HCT116 (cell line): ENCODE measurements at regions not wholly inside any gene's neighbourhood (a gene's known extent, or its start where the extent isn't known, plus 50 kb on each side); places are given as distances from the start of the nearest gene placed in this dataset.

Experiments used
- ATAC-seq: fragments of 200-7000 bp; cut with Tn5 transposase; 2 replicates; pipeline ENCODE4 v1.9.1; 2020; ENCODE audit warnings: mild to moderate bottlenecking, moderate library complexity
- BruUV-seq: library from RNA; stranded (reverse); fragments of 400-500 nt; replicated peaks from 2 replicates; lab custom pipeline; 2021; lab: Mats Ljungman, UMichigan
- CTCF ChIA-PET: fragments of 300-600 bp; sonication (Branson Sonifier 250); formaldehyde crosslinking; loops from one replicate; lab custom pipeline; 2021; ENCODE audit warnings: antibody characterized with exemption; lab: Charles Lee
- POLR2A ChIA-PET: fragments of 300-600, 350-600 bp; sonication (Branson Sonifier 250); formaldehyde crosslinking; loops from one replicate; lab custom pipeline; 2021; ENCODE audit warnings: antibody characterized with exemption; lab: Charles Lee
- RAD21 ChIA-PET, 2 experiments: fragments of 300-600 bp; sonication (Branson Sonifier 250); formaldehyde crosslinking; loops; one replicate each; lab custom pipeline; 2023; ENCODE audit warnings: low total read pairs in 2 of 2; ENCODE audit not compliant: uncharacterized antibody in 2 of 2, unreplicated experiment in 2 of 2, low non-redundant PET in 1 of 2; lab: Charles Lee
- DNase-seq: peaks from one replicate; pipeline ENCODE4 v3.0.0-alpha.2; 2010; ENCODE audit warnings: low read depth, low spot score
- H2AFZ ChIP-seq: fragments of 200-600 bp; shearing (Covaris generic), sonication (generic); 2 replicates; pipeline ENCODE4 v1.6.1; 2017; ENCODE audit warnings: low read depth, mixed run types, mixed read lengths, antibody characterized with exemption, low read length; ENCODE audit not compliant: poor library complexity, severe bottlenecking
- H3K27ac ChIP-seq: 2 replicates; pipeline ENCODE4 v1.5.1; 2012; ENCODE audit warnings: low read depth, low read length
- H3K27me3 ChIP-seq: fragments of 200-600 bp; sonication (generic); 2 replicates; pipeline ENCODE4 v1.6.1; 2016; ENCODE audit warnings: mixed run types, low read length, mixed read lengths; ENCODE audit not compliant: insufficient read depth
- H3K36me3 ChIP-seq, 2 experiments: fragments of 200-500 bp in 1 of 2; fragments of 200-600 bp in 1 of 2; sonication (Bioruptor generic) in 1 of 2; sonication (generic) in 1 of 2; 2 replicates each; pipeline versions ENCODE4 v1.5.1 to v1.6.1; 2014 to 2016; ENCODE audit warnings: low read length in 2 of 2, inconsistent platforms in 1 of 2, mixed read lengths in 1 of 2, mixed run types in 1 of 2; ENCODE audit not compliant: insufficient read depth in 2 of 2, control insufficient read depth in 1 of 2
- H3K4me1 ChIP-seq, 2 experiments: fragments of 200-600 bp in 1 of 2; sonication (generic) in 1 of 2; 2 replicates each; pipeline versions ENCODE4 v1.5.1 to v1.6.1; 2012 to 2017; ENCODE audit warnings: low read length in 2 of 2, inconsistent platforms in 1 of 2, mild to moderate bottlenecking in 1 of 2, mixed read lengths in 1 of 2, mixed run types in 1 of 2, moderate library complexity in 1 of 2; ENCODE audit not compliant: insufficient read depth in 2 of 2, control insufficient read depth in 1 of 2
- H3K4me2 ChIP-seq: fragments of 200-600 bp; sonication (generic); 2 replicates; pipeline ENCODE4 v1.6.1; 2017; ENCODE audit warnings: mixed run types, low read length, mixed read lengths
- H3K4me3 ChIP-seq, 2 experiments: fragments of 200-600 bp in 1 of 2; sonication (generic) in 1 of 2; replicated peaks in 1 of 2; 2 replicates each; pipeline ENCODE4 v1.5.1; 2011 to 2016; ENCODE audit warnings: low read length in 2 of 2, control low read depth in 1 of 2, low read depth in 1 of 2, mild to moderate bottlenecking in 1 of 2, mixed read lengths in 1 of 2, mixed run types in 1 of 2
- H3K79me2 ChIP-seq: fragments of 200-600 bp; sonication (generic); 2 replicates; pipeline ENCODE4 v1.6.1; 2017; ENCODE audit warnings: mild to moderate bottlenecking, mixed run types, low read length, moderate library complexity, mixed read lengths; ENCODE audit not compliant: insufficient read depth
- H3K9ac ChIP-seq: fragments of 200-600 bp; sonication (generic); 2 replicates; pipeline ENCODE4 v1.6.1; 2016; ENCODE audit warnings: low read length, mixed read lengths
- H3K9me2 ChIP-seq: fragments of 200-600 bp; sonication (generic), shearing (Covaris generic); 2 replicates; pipeline ENCODE4 v1.6.1; 2017; ENCODE audit warnings: mixed run types, mild to moderate bottlenecking, moderate library complexity; ENCODE audit not compliant: insufficient read depth
- H3K9me3 ChIP-seq, 2 experiments: fragments of 200-500 bp in 1 of 2; fragments of 200-600 bp in 1 of 2; sonication (Bioruptor generic) in 1 of 2; sonication (generic) in 1 of 2; 2 replicates each; pipeline ENCODE4 v1.6.1; 2014 to 2017; ENCODE audit warnings: low read length in 2 of 2, mixed read lengths in 2 of 2, inconsistent platforms in 1 of 2, low read depth in 1 of 2, mild to moderate bottlenecking in 1 of 2, mixed run types in 1 of 2, moderate library complexity in 1 of 2; ENCODE audit not compliant: control insufficient read depth in 1 of 2, insufficient read depth in 1 of 2
- H4K20me1 ChIP-seq: fragments of 200-600 bp; sonication (generic), shearing (Covaris generic); 2 replicates; pipeline ENCODE4 v1.6.1; 2017; ENCODE audit warnings: mixed run types, mild to moderate bottlenecking, moderate library complexity; ENCODE audit not compliant: insufficient read depth
- CEBPB ChIP-seq: IDR thresholded peaks from 2 replicates; pipeline ENCODE4 v1.6.1; 2012; ENCODE audit warnings: low read depth
- ELF1 ChIP-seq: IDR thresholded peaks from 2 replicates; pipeline ENCODE4 v1.6.1; 2012; ENCODE audit warnings: low read depth, borderline replicate concordance
- EZH2 ChIP-seq: fragments of 200-600 bp; sonication (generic); IDR thresholded peaks from 2 replicates; pipeline ENCODE4 v1.6.1; 2017; ENCODE audit warnings: antibody characterized with exemption, mixed run types
- POLR2AphosphoS5 ChIP-seq: IDR thresholded peaks from 2 replicates; pipeline ENCODE4 v1.6.1; 2011; ENCODE audit warnings: mild to moderate bottlenecking, low read depth, low read length, moderate library complexity
- RAD21 ChIP-seq: IDR thresholded peaks from 2 replicates; pipeline ENCODE4 v1.6.1; 2012; ENCODE audit warnings: low read depth, mild to moderate bottlenecking
- SIN3A ChIP-seq: IDR thresholded peaks from 2 replicates; pipeline ENCODE4 v1.6.1; 2012; ENCODE audit warnings: low read depth
- SRF ChIP-seq: IDR thresholded peaks from 2 replicates; pipeline ENCODE4 v1.6.1; 2012; ENCODE audit warnings: low read depth
- TCF7L2 ChIP-seq: IDR thresholded peaks from 2 replicates; pipeline ENCODE4 v1.7.0; 2011; ENCODE audit warnings: borderline replicate concordance, inconsistent platforms; ENCODE audit not compliant: insufficient read depth, insufficient read length; ENCODE audit errors: extremely low read depth
- YY1 ChIP-seq: IDR thresholded peaks from 2 replicates; pipeline ENCODE4 v1.6.1; 2011; ENCODE audit warnings: low read length, low read depth, moderate library complexity, mild to moderate bottlenecking; ENCODE audit not compliant: insufficient replicate concordance; ENCODE audit errors: extremely low read depth
- intact Hi-C: fragments of 100-400 bp; cut with micrococcal nuclease; formaldehyde crosslinking; loops from 2 replicates; pipeline ENCODE4 v1.10.0; 2022
- TF ChIP-seq, protein P1 (sequence below): IDR thresholded peaks from 2 replicates; pipeline ENCODE4 v1.6.1; 2012; ENCODE audit warnings: low read depth

DNA sequence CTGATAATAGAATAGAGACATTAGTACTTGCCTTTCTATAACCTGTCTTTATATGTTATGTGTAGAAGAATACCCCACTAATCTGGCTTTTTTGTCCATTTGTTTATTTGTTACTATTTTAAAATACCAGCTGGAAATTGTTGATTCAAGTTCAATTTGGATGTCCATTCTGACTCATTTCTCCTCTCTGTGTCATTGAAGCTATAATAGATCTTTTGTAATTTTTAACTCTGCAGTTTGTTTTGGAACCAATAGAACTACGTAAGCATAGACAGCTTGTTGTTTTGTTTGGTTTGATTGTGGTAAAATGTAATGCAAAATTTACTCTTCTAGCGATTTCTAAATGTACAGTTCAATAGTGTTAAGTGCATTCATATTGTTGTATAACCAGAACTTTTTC lies 390.4 kb downstream of the ZIC1 start:
- CTCF ChIA-PET, result no interaction called here
- TF ChIP-seq TCF7L2, result no peak
- TF ChIP-seq POLR2AphosphoS5, result no peak
- TF ChIP-seq SRF, result no peak
- no peak for TF ChIP-seq CEBPB
- TF ChIP-seq SIN3A, result no peak
- intact Hi-C loops, result no loop called here
- no peaks in the 10 kb centered on the region for H3K9me3 ChIP-seq
- no peaks in the 10 kb centered on the region for H3K4me1 ChIP-seq
- H3K4me3 ChIP-seq, result no peak overlapping the region
- RAD21 ChIA-PET, result no interaction called here
- no peaks in the 10 kb centered on the region for H3K79me2 ChIP-seq
- H3K9ac ChIP-seq, result no peak overlapping the region
- no TSS peak for BruUV-seq
- no peaks in the 10 kb centered on the region for H3K27me3 ChIP-seq
- DNase-seq, result no peak
- no peak overlapping the region for H2AFZ ChIP-seq
- H3K36me3 ChIP-seq, result no peaks in the 10 kb centered on the region
- H3K27ac ChIP-seq, result no peak overlapping the region
- H4K20me1 ChIP-seq, result no peaks in the 10 kb centered on the region
- POLR2A ChIA-PET, result no interaction called here
- ATAC-seq, result no peak
- no peak overlapping the region for H3K4me2 ChIP-seq
- H3K9me2 ChIP-seq, result no peaks in the 10 kb centered on the region

DNA sequence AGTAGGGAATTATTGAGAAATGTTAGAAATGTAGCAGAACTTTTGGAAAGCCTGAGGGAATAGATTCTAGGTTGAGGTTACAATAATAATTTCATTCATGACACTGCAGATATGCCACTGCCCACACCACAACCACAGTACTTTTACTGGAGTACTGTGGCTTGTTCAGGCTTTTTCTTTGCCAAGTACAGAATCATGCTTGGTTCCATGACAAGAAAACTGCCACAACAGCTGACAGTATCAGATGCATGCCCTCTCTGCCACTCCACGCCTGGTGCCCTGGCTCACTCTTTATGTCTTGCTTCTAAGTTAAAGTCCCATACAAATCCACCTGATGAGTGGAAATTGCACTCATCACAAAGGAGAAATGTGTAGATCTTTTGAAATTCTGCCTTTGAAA lies 398.6 kb downstream of the ZIC1 start:
- ChIA-PET RAD21 (no interaction called here), CTCF (no interaction called here), POLR2A (no interaction called here)
- no peaks in the 10 kb centered on the region for H3K9me3 ChIP-seq
- H3K27ac ChIP-seq, result no peak overlapping the region
- DNase-seq (no peak), ATAC-seq (no peak)
- no peak overlapping the region for H3K4me2 ChIP-seq
- H3K36me3 ChIP-seq, result no peaks in the 10 kb centered on the region
- no peak overlapping the region for H3K4me3 ChIP-seq
- H3K9me2 ChIP-seq, result no peaks in the 10 kb centered on the region
- H3K9ac ChIP-seq, result no peak overlapping the region
- H2AFZ ChIP-seq, result no peak overlapping the region
- BruUV-seq, result no TSS peak
- H3K27me3 ChIP-seq, result no peaks in the 10 kb centered on the region
- no peaks in the 10 kb centered on the region for H3K4me1 ChIP-seq
- no peaks in the 10 kb centered on the region for H3K79me2 ChIP-seq
- intact Hi-C loops, result no loop called here
- no peaks in the 10 kb centered on the region for H4K20me1 ChIP-seq
- TF ChIP-seq POLR2AphosphoS5 (no peak), RAD21 (no peak), YY1 (no peak), ELF1 (no peak), EZH2 (no peak)
- TF ChIP-seq, protein P1, sequence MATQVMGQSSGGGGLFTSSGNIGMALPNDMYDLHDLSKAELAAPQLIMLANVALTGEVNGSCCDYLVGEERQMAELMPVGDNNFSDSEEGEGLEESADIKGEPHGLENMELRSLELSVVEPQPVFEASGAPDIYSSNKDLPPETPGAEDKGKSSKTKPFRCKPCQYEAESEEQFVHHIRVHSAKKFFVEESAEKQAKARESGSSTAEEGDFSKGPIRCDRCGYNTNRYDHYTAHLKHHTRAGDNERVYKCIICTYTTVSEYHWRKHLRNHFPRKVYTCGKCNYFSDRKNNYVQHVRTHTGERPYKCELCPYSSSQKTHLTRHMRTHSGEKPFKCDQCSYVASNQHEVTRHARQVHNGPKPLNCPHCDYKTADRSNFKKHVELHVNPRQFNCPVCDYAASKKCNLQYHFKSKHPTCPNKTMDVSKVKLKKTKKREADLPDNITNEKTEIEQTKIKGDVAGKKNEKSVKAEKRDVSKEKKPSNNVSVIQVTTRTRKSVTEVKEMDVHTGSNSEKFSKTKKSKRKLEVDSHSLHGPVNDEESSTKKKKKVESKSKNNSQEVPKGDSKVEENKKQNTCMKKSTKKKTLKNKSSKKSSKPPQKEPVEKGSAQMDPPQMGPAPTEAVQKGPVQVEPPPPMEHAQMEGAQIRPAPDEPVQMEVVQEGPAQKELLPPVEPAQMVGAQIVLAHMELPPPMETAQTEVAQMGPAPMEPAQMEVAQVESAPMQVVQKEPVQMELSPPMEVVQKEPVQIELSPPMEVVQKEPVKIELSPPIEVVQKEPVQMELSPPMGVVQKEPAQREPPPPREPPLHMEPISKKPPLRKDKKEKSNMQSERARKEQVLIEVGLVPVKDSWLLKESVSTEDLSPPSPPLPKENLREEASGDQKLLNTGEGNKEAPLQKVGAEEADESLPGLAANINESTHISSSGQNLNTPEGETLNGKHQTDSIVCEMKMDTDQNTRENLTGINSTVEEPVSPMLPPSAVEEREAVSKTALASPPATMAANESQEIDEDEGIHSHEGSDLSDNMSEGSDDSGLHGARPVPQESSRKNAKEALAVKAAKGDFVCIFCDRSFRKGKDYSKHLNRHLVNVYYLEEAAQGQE, result no peak
